Motor neuron (in vitro differentiated cells): ENCODE measurements at regions not wholly inside any gene's neighbourhood (a gene's known extent, or its start where the extent isn't known, plus 50 kb on each side); places are given as distances from the start of the nearest gene placed in this dataset.

ENCODE experiments used
- ATAC-seq, 8 experiments: fragments of 200-7000 bp; cut with Tn5 transposase; replicated peaks in 6 of 8; 2 replicates each; pipeline ENCODE4 v1.8.0; 2021; ENCODE audit warnings: mild to moderate bottlenecking in 8 of 8, moderate library complexity in 8 of 8
- H3K27ac ChIP-seq, 2 donors: fragments of 250-450 bp; sonication (Bioruptor Pico); 2 replicates each; pipeline ENCODE4 v1.9.0; 2021; ENCODE audit warnings: antibody characterized with exemption in 2 of 2, mild to moderate bottlenecking in 2 of 2, moderate library complexity in 1 of 2
- H3K4me1 ChIP-seq, 2 donors: fragments of 250-450 bp; sonication (Bioruptor Pico); replicated peaks in 1 of 2; 2 replicates each; pipeline ENCODE4 v1.6.1; 2021; ENCODE audit warnings: antibody characterized with exemption in 2 of 2, mild to moderate bottlenecking in 2 of 2, moderate library complexity in 1 of 2
- H3K4me3 ChIP-seq, 5 donors: fragments of 250-450 bp; sonication (Bioruptor Pico); 2 replicates each; pipeline ENCODE4 v1.9.0; 2021; ENCODE audit warnings: antibody characterized with exemption in 5 of 5, mild to moderate bottlenecking in 5 of 5, moderate library complexity in 4 of 5
- WGBS, 10 experiments: fragments of 450-650 bp; shearing (Covaris generic); methylation state at CpG; one replicate each; pipeline ENCODE4 v1.0.0; 2022; 5-methylcytosine and 5-hydroxymethylcytosine counted together
- in situ Hi-C, 9 experiments: fragments of 400-800 bp; cut with MboI; loops; one replicate each; pipeline ENCODE4 v1.15.0; 2021; ENCODE audit warnings: low sequenced_read_pairs in 9 of 9, low pct_unique_long_range_greater_than_20kb in 2 of 9; ENCODE audit not compliant: unreplicated experiment in 9 of 9

- Histone ChIP-seq H3K27ac (no peak overlapping the region), H3K4me3 (no peak overlapping the region), H3K4me1 (peaks cover 0 to 24% of the 10 kb centered on the region in 2 donors)
- 56 to 100% (median 83%) methylated on average over 1 to 2 of the region's 2 CpGs; no CpG with 5 or more reads in 1 of the 10 experiments for WGBS, 10 experiments
- peak in 5 of 8 experiments; percentile 43 to 84 (median 65) for ATAC-seq
- in situ Hi-C loops: loop anchor here in 2 of 9 experiments (25.0 kb wide), 2 partner anchors 676 to 2001 kb away; no protein-coding TSS in a partner anchor
These were observed 274.5 kb downstream of the S1PR1 start for GRCh38 chr1:101511202-101511891.

GRCh38 chr1:101520302-101520701, 283.5 kb downstream of the S1PR1 start:
- WGBS, 10 experiments: 0 to 44% (median 21%) methylated on average over 2 to 3 of the region's 4 CpGs; no CpG with 5 or more reads in 3 of the 10 experiments
- peak; percentile 63 to 95 (median 78) for ATAC-seq
- no peak overlapping the region for H3K27ac ChIP-seq
- no peaks in the 10 kb centered on the region for H3K4me1 ChIP-seq
- in situ Hi-C loops: loop anchor here in 2 of 9 experiments (25.0 kb wide), 2 partner anchors 667 to 1992 kb away; no protein-coding TSS in a partner anchor
- H3K4me3 ChIP-seq: no peak overlapping the region

- Histone ChIP-seq H3K4me3 (no peak overlapping the region), H3K4me1 (peaks cover 0 to 4% of the 10 kb centered on the region in 2 donors), H3K27ac (no peak overlapping the region)
- 0 to 100% (median 96%) methylated on average over 1 to 2 of the region's 2 CpGs; no CpG with 5 or more reads in 2 of the 10 experiments for WGBS, 10 experiments
- in situ Hi-C loops: loop anchor here in 2 of 9 experiments (25.0 kb wide), 2 partner anchors 665 to 1990 kb away; no protein-coding TSS in a partner anchor
- ATAC-seq: no peak
These were observed 285.7 kb downstream of the S1PR1 start for GRCh38 chr1:101522486-101522885.

- Histone ChIP-seq H3K4me1 (peaks cover 0 to 4% of the 10 kb centered on the region in 2 donors), H3K4me3 (no peak overlapping the region), H3K27ac (no peak overlapping the region)
- WGBS, 10 experiments: 0 to 80% (median 64%) methylated on average over 1 to 6 of the region's 6 CpGs
- no peak for ATAC-seq
- in situ Hi-C loops: no loop called here
These were observed 290.0 kb downstream of the S1PR1 start for GRCh38 chr1:101526813-101527212.

- in situ Hi-C loops: no loop called here
- Histone ChIP-seq H3K4me3 (no peak overlapping the region), H3K4me1 (no peaks in the 10 kb centered on the region), H3K27ac (no peak overlapping the region)
- peak in 2 of 8 experiments; percentile 51 to 63 for ATAC-seq
- 0 to 92% (median 67%) methylated on average over 1 of the region's 1 CpG; no CpG with 5 or more reads in 1 of the 10 experiments for WGBS, 10 experiments
These were observed 295.6 kb downstream of the S1PR1 start for GRCh38 chr1:101532377-101532776.

GRCh38 chr1:101540161-101540560, 303.3 kb downstream of the S1PR1 start:
- Histone ChIP-seq H3K4me1 (peaks cover 0 to 9% of the 10 kb centered on the region in 2 donors), H3K4me3 (no peak overlapping the region), H3K27ac (no peak overlapping the region)
- in situ Hi-C loops: no loop called here
- 0 to 93% (median 75%) methylated on average over 2 to 3 of the region's 3 CpGs for WGBS, 10 experiments
- ATAC-seq: no peak

GRCh38 chr1:101546885-101547284, 310.1 kb downstream of the S1PR1 start:
- in situ Hi-C loops: no loop called here
- WGBS, 10 experiments: 0 to 86% (median 0%) methylated on average over 1 of the region's 1 CpG; no CpG with 5 or more reads in 3 of the 10 experiments
- peak in 2 of 8 experiments; percentile 60 to 65 for ATAC-seq
- H3K4me1 ChIP-seq: no peaks in the 10 kb centered on the region
- H3K27ac ChIP-seq: no peak overlapping the region
- no peak overlapping the region for H3K4me3 ChIP-seq

- 0 to 100% (median 65%) methylated on average over 1 to 3 of the region's 3 CpGs; no CpG with 5 or more reads in 1 of the 10 experiments for WGBS, 10 experiments
- no peak overlapping the region for H3K4me3 ChIP-seq
- no peak overlapping the region for H3K27ac ChIP-seq
- peak in 3 of 8 experiments; percentile 61 to 81 (median 78) for ATAC-seq
- no peaks in the 10 kb centered on the region for H3K4me1 ChIP-seq
- in situ Hi-C loops: no loop called here
These were observed 310.5 kb downstream of the S1PR1 start for GRCh38 chr1:101547357-101547756.

- Histone ChIP-seq H3K4me3 (no peak overlapping the region), H3K27ac (no peak overlapping the region), H3K4me1 (no peaks in the 10 kb centered on the region)
- no peak for ATAC-seq
- in situ Hi-C loops: no loop called here
These were observed 311.6 kb downstream of the S1PR1 start for GRCh38 chr1:101548376-101548775.

- Histone ChIP-seq H3K4me3 (no peak overlapping the region), H3K27ac (no peak overlapping the region), H3K4me1 (no peaks in the 10 kb centered on the region)
- in situ Hi-C loops: no loop called here
- WGBS, 10 experiments: 0 to 95% (median 87%) methylated on average over 1 of the region's 1 CpG; no CpG with 5 or more reads in 2 of the 10 experiments
- no peak for ATAC-seq
These were observed 313.8 kb downstream of the S1PR1 start for GRCh38 chr1:101550581-101550980.

- Histone ChIP-seq H3K4me3 (no peak overlapping the region), H3K27ac (no peak overlapping the region), H3K4me1 (no peaks in the 10 kb centered on the region)
- ATAC-seq: no peak
- in situ Hi-C loops: no loop called here
- WGBS, 10 experiments: 17 to 100% (median 95%) methylated on average over 1 of the region's 1 CpG; no CpG with 5 or more reads in 4 of the 10 experiments
These were observed 330.2 kb downstream of the S1PR1 start for GRCh38 chr1:101566883-101567538.

- peak in 3 of 8 experiments; percentile 56 to 75 (median 61) for ATAC-seq
- 24 to 100% (median 55%) methylated on average over 1 to 4 of the region's 4 CpGs; no CpG with 5 or more reads in 2 of the 10 experiments for WGBS, 10 experiments
- Histone ChIP-seq H3K4me3 (no peak overlapping the region), H3K4me1 (no peaks in the 10 kb centered on the region), H3K27ac (no peak overlapping the region)
- in situ Hi-C loops: no loop called here
These were observed 330.9 kb downstream of the S1PR1 start for GRCh38 chr1:101567582-101568189.

GRCh38 chr1:101587741-101588140, 350.9 kb downstream of the S1PR1 start:
- no peak for ATAC-seq
- in situ Hi-C loops: no loop called here
- WGBS, 10 experiments: 14 to 89% (median 61%) methylated on average over 1 to 5 of the region's 5 CpGs; no CpG with 5 or more reads in 1 of the 10 experiments

More at GRCh38 chr1:101587741-101588140, 350.9 kb downstream of the S1PR1 start:
- Histone ChIP-seq H3K4me1 (no peaks in the 10 kb centered on the region), H3K4me3 (no peak overlapping the region), H3K27ac (no peak overlapping the region)
